SU-DHL-6 (cell line): ENCODE measurements at regions not wholly inside any gene's neighbourhood (a gene's known extent, or its start where the extent isn't known, plus 50 kb on each side); places are given as distances from the start of the nearest gene placed in this dataset.

Source experiments
- CTCF ChIP-seq: fragments of 200-600 bp; sonication (generic); IDR thresholded peaks from one replicate; pipeline ENCODE4 v1.5.1; 2017; ENCODE audit warnings: antibody characterized with exemption, mild to moderate bottlenecking, low read length, moderate library complexity; ENCODE audit not compliant: insufficient read depth, poor library complexity, severe bottlenecking
- EZH2phosphoT487 ChIP-seq: fragments of 200-600 bp; sonication (generic), shearing (Covaris generic); conservative IDR thresholded peaks from 2 replicates; pipeline ENCODE4 v1.6.1; 2018; ENCODE audit warnings: mild to moderate bottlenecking, antibody characterized with exemption, low read length, moderate library complexity, mixed read lengths

GRCh38 chr1:105260001-105260400 lies 1510.3 kb downstream of the AMY1C start:
- no peak for TF ChIP-seq CTCF
- no peak for TF ChIP-seq EZH2phosphoT487
